ENCODE measurements at regions not wholly inside any gene's neighbourhood (a gene's known extent, or its start where the extent isn't known, plus 50 kb on each side); places are given as distances from the start of the nearest gene placed in this dataset.

- no peak for DNase-seq
Observed at GRCh38 chr18:45119876-45120275, 439.2 kb downstream of the SETBP1 start.

GRCh38 chr18:45121146-45121545 lies 440.5 kb downstream of the SETBP1 start:
- DNase-seq: no peak

- DNase-seq: no peak
Observed at GRCh38 chr18:45122506-45122905, 441.8 kb downstream of the SETBP1 start.

GRCh38 chr18:45127405-45127804 lies 446.7 kb downstream of the SETBP1 start:
- no peak for DNase-seq

GRCh38 chr18:45133276-45133675 lies 452.6 kb downstream of the SETBP1 start:
- DNase-seq: no peak

- DNase-seq: no peak
Observed at GRCh38 chr18:45136381-45137086, 455.8 kb downstream of the SETBP1 start.

GRCh38 chr18:45137087-45137419 lies 456.4 kb downstream of the SETBP1 start:
- DNase-seq: no peak

GRCh38 chr18:45139478-45139877 lies 458.8 kb downstream of the SETBP1 start:
- DNase-seq: no peak

- DNase-seq: no peak
Observed at GRCh38 chr18:45142868-45143267, 462.2 kb downstream of the SETBP1 start.

GRCh38 chr18:45149712-45150111 lies 465.6 kb upstream of the SLC14A2 start:
- DNase-seq: no peak

- DNase-seq: no peak
Observed at GRCh38 chr18:45151645-45152044, 463.6 kb upstream of the SLC14A2 start.

- no peak for DNase-seq
Observed at GRCh38 chr18:45155526-45155925, 459.8 kb upstream of the SLC14A2 start.

GRCh38 chr18:45156946-45157345 lies 458.3 kb upstream of the SLC14A2 start:
- DNase-seq: no peak

GRCh38 chr18:45157576-45157975 lies 457.7 kb upstream of the SLC14A2 start:
- DNase-seq: no peak

GRCh38 chr18:45161850-45162249 lies 453.4 kb upstream of the SLC14A2 start:
- no peak for DNase-seq

- no peak for DNase-seq
Observed at GRCh38 chr18:45163871-45164270, 451.4 kb upstream of the SLC14A2 start.

- DNase-seq: no peak
Observed at GRCh38 chr18:45164551-45164950, 450.7 kb upstream of the SLC14A2 start.

- DNase-seq: no peak
Observed at GRCh38 chr18:45165176-45165713, 450.0 kb upstream of the SLC14A2 start.

- DNase-seq: no peak
Observed at GRCh38 chr18:45165871-45166270, 449.4 kb upstream of the SLC14A2 start.

GRCh38 chr18:45166341-45166835 lies 448.9 kb upstream of the SLC14A2 start:
- no peak for DNase-seq

- no peak for DNase-seq
Observed at GRCh38 chr18:45166836-45167551, 448.3 kb upstream of the SLC14A2 start.

- no peak for DNase-seq
Observed at GRCh38 chr18:45167631-45168280, 447.5 kb upstream of the SLC14A2 start.

GRCh38 chr18:45168866-45169600 lies 446.2 kb upstream of the SLC14A2 start:
- no peak for DNase-seq

Data from activated effector memory CD4-positive, alpha-beta T cell treated with anti-CD3 and anti-CD28 coated beads, Interleukin-2, amount 50 U/mL, for 16 hours (primary cell).